H9 (cell line): ENCODE measurements at regions not wholly inside any gene's neighbourhood (a gene's known extent, or its start where the extent isn't known, plus 50 kb on each side); places are given as distances from the start of the nearest gene placed in this dataset.

Experiments used
- DNase-seq: peaks from one replicate; pipeline ENCODE4 v3.0.0-alpha.2; 2017
- H2AFZ ChIP-seq: one replicate; pipeline ENCODE4 v1.6.1; 2013; ENCODE audit warnings: mild to moderate bottlenecking, low read length, control low read depth, moderate library complexity
- H2AK5ac ChIP-seq: 2 replicates; pipeline ENCODE4 v1.6.1; 2013; ENCODE audit warnings: low read length, control low read depth, mixed read lengths; ENCODE audit not compliant: insufficient read length
- H2BK120ac ChIP-seq: one replicate; pipeline ENCODE4 v1.6.1; 2013; ENCODE audit warnings: low read depth, mild to moderate bottlenecking, low read length, control low read depth, inconsistent platforms; ENCODE audit not compliant: poor library complexity, severe bottlenecking
- H2BK12ac ChIP-seq: 2 replicates; pipeline ENCODE4 v1.6.1; 2013; ENCODE audit warnings: low read length, control low read depth, mixed read lengths, low read depth; ENCODE audit not compliant: insufficient read length
- H2BK15ac ChIP-seq: 2 replicates; pipeline ENCODE4 v1.6.1; 2013; ENCODE audit warnings: low read depth, low read length, control low read depth
- H2BK20ac ChIP-seq: one replicate; pipeline ENCODE4 v1.6.1; 2013; ENCODE audit warnings: low read depth, mild to moderate bottlenecking, low read length, control low read depth, inconsistent platforms; ENCODE audit not compliant: poor library complexity, severe bottlenecking
- H2BK5ac ChIP-seq: 2 replicates; pipeline ENCODE4 v1.6.1; 2013; ENCODE audit warnings: low read length, control low read depth, mixed read lengths; ENCODE audit not compliant: insufficient read length
- H3K14ac ChIP-seq: 2 replicates; pipeline ENCODE4 v1.6.1; 2013; ENCODE audit warnings: low read length, control low read depth; ENCODE audit not compliant: insufficient read depth
- H3K18ac ChIP-seq: 2 replicates; pipeline ENCODE4 v1.6.1; 2013; ENCODE audit warnings: low read depth, mild to moderate bottlenecking, mixed read lengths, low read length, control low read depth; ENCODE audit not compliant: insufficient read length
- H3K23ac ChIP-seq: 2 replicates; pipeline ENCODE4 v1.6.1; 2013; ENCODE audit warnings: low read length, control low read depth, mixed read lengths, low read depth; ENCODE audit not compliant: insufficient read length
- H3K23me2 ChIP-seq: 2 replicates; pipeline ENCODE4 v1.6.1; 2013; ENCODE audit warnings: low read depth, mild to moderate bottlenecking, mixed read lengths, low read length, control low read depth; ENCODE audit not compliant: insufficient read length, poor library complexity, severe bottlenecking
- H3K27ac ChIP-seq: 2 replicates; pipeline ENCODE4 v1.5.1; 2013; ENCODE audit warnings: low read length, control low read depth, mixed read lengths, low read depth; ENCODE audit not compliant: insufficient read length
- H3K27me3 ChIP-seq: 2 replicates; pipeline ENCODE4 v1.6.1; 2013; ENCODE audit warnings: low read length, control low read depth, inconsistent platforms; ENCODE audit not compliant: insufficient read depth
- H3K4ac ChIP-seq: 2 replicates; pipeline ENCODE4 v1.6.1; 2013; ENCODE audit warnings: low read depth, mild to moderate bottlenecking, control low read depth, inconsistent platforms, low read length, moderate library complexity
- H3K4me1 ChIP-seq: 2 replicates; pipeline ENCODE4 v1.6.1; 2013; ENCODE audit warnings: low read length, control low read depth, inconsistent platforms; ENCODE audit not compliant: insufficient read depth
- H3K4me2 ChIP-seq: 2 replicates; pipeline ENCODE4 v1.6.1; 2013; ENCODE audit warnings: low read length, control low read depth, mixed read lengths; ENCODE audit not compliant: insufficient read length, insufficient read depth
- H3K56ac ChIP-seq: 2 replicates; pipeline ENCODE4 v1.6.1; 2013; ENCODE audit warnings: low read depth, mild to moderate bottlenecking, mixed read lengths, low read length, control low read depth; ENCODE audit not compliant: insufficient read length
- H3K79me1 ChIP-seq: 2 replicates; pipeline ENCODE4 v1.6.1; 2013; ENCODE audit warnings: low read depth, mild to moderate bottlenecking, moderate library complexity, low read length, control low read depth, inconsistent platforms; ENCODE audit not compliant: insufficient read depth, poor library complexity, severe bottlenecking
- H3K79me2 ChIP-seq: 2 replicates; pipeline ENCODE4 v1.6.1; 2013; ENCODE audit warnings: low read length, control low read depth, inconsistent platforms; ENCODE audit not compliant: insufficient read depth
- H3K9ac ChIP-seq: 2 replicates; pipeline ENCODE4 v1.6.1; 2013; ENCODE audit warnings: low read length, control low read depth, mixed read lengths; ENCODE audit not compliant: insufficient read length; ENCODE audit errors: extremely low read depth
- H3K9me3 ChIP-seq: one replicate; pipeline ENCODE4 v1.6.1; 2013; ENCODE audit warnings: low read depth, low read length, inconsistent platforms; ENCODE audit not compliant: control insufficient read depth
- H3T11ph ChIP-seq: one replicate; pipeline ENCODE4 v1.6.1; 2013; ENCODE audit warnings: mild to moderate bottlenecking, low read length, control low read depth, inconsistent platforms
- H4K20me1 ChIP-seq: one replicate; pipeline ENCODE4 v1.6.1; 2013; ENCODE audit not compliant: control insufficient read depth, insufficient read length, insufficient read depth
- H4K5ac ChIP-seq: 2 replicates; pipeline ENCODE4 v1.6.1; 2013; ENCODE audit warnings: low read depth, mild to moderate bottlenecking, mixed read lengths, low read length, control low read depth; ENCODE audit not compliant: insufficient read length
- H4K8ac ChIP-seq: replicated peaks from 2 replicates; pipeline ENCODE4 v1.6.1; 2013; ENCODE audit warnings: low read length, control low read depth, mixed read lengths, low read depth; ENCODE audit not compliant: insufficient read length
- H4K91ac ChIP-seq: 2 replicates; pipeline ENCODE4 v1.6.1; 2013; ENCODE audit warnings: low read depth, mild to moderate bottlenecking, moderate library complexity, mixed read lengths, low read length, control low read depth; ENCODE audit not compliant: insufficient read length
- H3K27ac Mint-ChIP-seq, 3 experiments: 2 replicates in 2 of 3; 3 replicates in 1 of 3; pipeline ENCODE4 v1.8.0; 2020 to 2021; ENCODE audit warnings: mixed read lengths in 3 of 3, mild to moderate bottlenecking in 1 of 3, moderate library complexity in 1 of 3
- H3K27me3 Mint-ChIP-seq: 2 replicates; pipeline ENCODE4 v1.8.0; 2021; ENCODE audit warnings: low read depth, mild to moderate bottlenecking, moderate library complexity, mixed read lengths
- H3K36me3 Mint-ChIP-seq, 3 experiments: 2 replicates in 2 of 3; 3 replicates in 1 of 3; pipeline ENCODE4 v1.8.0; 2020 to 2021; ENCODE audit warnings: low read depth in 3 of 3, mixed read lengths in 3 of 3; ENCODE audit not compliant: insufficient read depth in 1 of 3
- H3K4me1 Mint-ChIP-seq, 2 experiments: 2 replicates each; pipeline ENCODE4 v1.8.0; 2020; ENCODE audit warnings: mixed read lengths in 2 of 2
- H3K4me3 Mint-ChIP-seq, 2 experiments: 2 replicates in 1 of 2; 3 replicates in 1 of 2; pipeline ENCODE4 v1.8.0; 2020 to 2021; ENCODE audit warnings: mild to moderate bottlenecking in 2 of 2, mixed read lengths in 2 of 2, moderate library complexity in 1 of 2
- H3K9me3 Mint-ChIP-seq, 2 experiments: 2 replicates in 1 of 2; 3 replicates in 1 of 2; pipeline ENCODE4 v1.8.0; 2020; ENCODE audit warnings: mild to moderate bottlenecking in 2 of 2, mixed read lengths in 2 of 2, moderate library complexity in 1 of 2
- WGBS: extraction: QIAGEN DNeasy Blood & Tissue Kit; methylation state at CpG from one replicate; pipeline ENCODE4 v1.1.7; 2013; ENCODE audit warnings: missing lambda C conversion rate, low lambda C conversion rate, mixed read lengths; ENCODE audit not compliant: insufficient read length; ENCODE audit errors: extremely low coverage; 5-methylcytosine and 5-hydroxymethylcytosine counted together
- TF ChIP-seq, protein P1 (sequence below): fragments of 200-600 bp; sonication (generic); conservative IDR thresholded peaks from 3 replicates; pipeline ENCODE4 v1.8.0; 2021; ENCODE audit warnings: antibody characterized with exemption, mild to moderate bottlenecking

DNA sequence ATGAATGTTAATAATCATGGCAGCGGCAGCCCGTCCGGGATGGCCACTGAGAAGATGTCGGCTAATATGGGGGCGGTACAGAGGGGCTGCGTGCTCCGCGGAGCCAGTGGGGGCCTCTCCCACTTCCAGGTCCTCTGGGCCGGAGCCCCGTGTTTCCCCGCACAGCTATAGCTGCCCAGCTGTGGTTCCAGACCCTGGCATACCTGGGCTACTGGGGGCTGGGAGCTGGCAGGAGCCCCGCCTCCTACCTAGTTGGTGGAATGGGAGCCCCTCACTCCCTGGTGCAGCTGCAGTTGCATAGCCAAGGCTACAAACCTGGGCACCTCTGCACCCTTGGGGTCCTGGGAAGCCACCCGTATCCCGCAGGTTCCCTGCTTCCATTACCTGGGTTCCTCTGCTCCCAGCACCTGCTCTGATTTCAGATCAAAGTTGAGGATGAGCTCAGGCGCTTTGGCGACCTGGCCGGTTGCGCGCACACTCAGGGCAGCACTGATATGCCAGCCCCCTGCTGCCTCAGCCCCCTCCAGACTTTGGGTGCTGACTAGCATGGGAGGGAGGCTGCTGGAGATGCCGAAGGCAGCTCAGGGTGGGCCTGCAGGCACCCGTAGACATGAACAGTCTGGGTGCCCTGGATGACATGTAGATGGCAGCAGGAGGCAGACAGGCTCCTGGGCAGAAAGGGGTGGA lies 236.5 kb upstream of the SEMA3D start:
- H2BK15ac ChIP-seq = no peak overlapping the region
- no peak overlapping the region for H2AK5ac ChIP-seq
- Mint-ChIP-seq H3K27ac (no peak overlapping the region), H3K9me3 (no peaks in the 10 kb centered on the region; a peak in 1 of 5 replicates), H3K4me3 (no peak overlapping the region), H3K4me1 (peaks cover 0 to 3% of the 10 kb centered on the region in 2 experiments; a peak in 1 of 4 replicates), H3K36me3 (no peaks in the 10 kb centered on the region; a peak in 1 of 7 replicates), H3K27me3 (no peaks in the 10 kb centered on the region)
- H3K56ac ChIP-seq = no peak overlapping the region
- no peaks in the 10 kb centered on the region for H3K79me2 ChIP-seq
- H3T11ph ChIP-seq = no peak overlapping the region
- no peaks in the 10 kb centered on the region for H4K20me1 ChIP-seq
- no peaks in the 10 kb centered on the region for H3K79me1 ChIP-seq
- WGBS = no CpG with 5 or more reads among the region's 21 CpGs
- no peaks in the 10 kb centered on the region for H3K27me3 ChIP-seq
- H2AFZ ChIP-seq = no peak overlapping the region
- no peak overlapping the region for H3K18ac ChIP-seq
- no peak overlapping the region for H2BK20ac ChIP-seq
- no peak for DNase-seq
- H3K23me2 ChIP-seq = no peaks in the 10 kb centered on the region
- no peak overlapping the region for H3K14ac ChIP-seq
- no peak overlapping the region for H4K91ac ChIP-seq
- no peak overlapping the region for H3K9ac ChIP-seq
- H3K4me1 ChIP-seq = no peaks in the 10 kb centered on the region
- TF ChIP-seq, protein P1, sequence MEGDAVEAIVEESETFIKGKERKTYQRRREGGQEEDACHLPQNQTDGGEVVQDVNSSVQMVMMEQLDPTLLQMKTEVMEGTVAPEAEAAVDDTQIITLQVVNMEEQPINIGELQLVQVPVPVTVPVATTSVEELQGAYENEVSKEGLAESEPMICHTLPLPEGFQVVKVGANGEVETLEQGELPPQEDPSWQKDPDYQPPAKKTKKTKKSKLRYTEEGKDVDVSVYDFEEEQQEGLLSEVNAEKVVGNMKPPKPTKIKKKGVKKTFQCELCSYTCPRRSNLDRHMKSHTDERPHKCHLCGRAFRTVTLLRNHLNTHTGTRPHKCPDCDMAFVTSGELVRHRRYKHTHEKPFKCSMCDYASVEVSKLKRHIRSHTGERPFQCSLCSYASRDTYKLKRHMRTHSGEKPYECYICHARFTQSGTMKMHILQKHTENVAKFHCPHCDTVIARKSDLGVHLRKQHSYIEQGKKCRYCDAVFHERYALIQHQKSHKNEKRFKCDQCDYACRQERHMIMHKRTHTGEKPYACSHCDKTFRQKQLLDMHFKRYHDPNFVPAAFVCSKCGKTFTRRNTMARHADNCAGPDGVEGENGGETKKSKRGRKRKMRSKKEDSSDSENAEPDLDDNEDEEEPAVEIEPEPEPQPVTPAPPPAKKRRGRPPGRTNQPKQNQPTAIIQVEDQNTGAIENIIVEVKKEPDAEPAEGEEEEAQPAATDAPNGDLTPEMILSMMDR = no peak
- no peaks in the 10 kb centered on the region for H3K9me3 ChIP-seq
- H4K5ac ChIP-seq = no peak overlapping the region
- H3K4me2 ChIP-seq = no peak overlapping the region
- H4K8ac ChIP-seq = no peak overlapping the region
- no peak overlapping the region for H2BK120ac ChIP-seq
- no peak overlapping the region for H2BK12ac ChIP-seq
- no peak overlapping the region for H3K23ac ChIP-seq
- H3K27ac ChIP-seq = no peak overlapping the region
- no peak overlapping the region for H2BK5ac ChIP-seq
- no peak overlapping the region for H3K4ac ChIP-seq
